Type B pancreatic cell (in vitro differentiated cells): ENCODE measurements at regions not wholly inside any gene's neighbourhood (a gene's known extent, or its start where the extent isn't known, plus 50 kb on each side); places are given as distances from the start of the nearest gene placed in this dataset.

Source experiments
- DNase-seq: peaks from one replicate; pipeline ENCODE4 v3.0.0; 2021; ENCODE audit warnings: mixed read lengths; ENCODE audit not compliant: unreplicated experiment; ENCODE audit errors: extremely low spot score
- H3K27ac Mint-ChIP-seq: 2 replicates; pipeline ENCODE4 v1.8.0; 2021; ENCODE audit warnings: mild to moderate bottlenecking, mixed read lengths
- H3K27me3 Mint-ChIP-seq: 2 replicates; pipeline ENCODE4 v1.8.0; 2021; ENCODE audit warnings: mixed read lengths
- H3K36me3 Mint-ChIP-seq: 2 replicates; pipeline ENCODE4 v1.8.0; 2021; ENCODE audit warnings: mixed read lengths
- H3K4me1 Mint-ChIP-seq: one replicate; pipeline ENCODE4 v1.8.0; 2021; ENCODE audit warnings: mixed read lengths; ENCODE audit not compliant: unreplicated experiment
- H3K4me3 Mint-ChIP-seq: 2 replicates; pipeline ENCODE4 v1.8.0; 2021; ENCODE audit warnings: mild to moderate bottlenecking, mixed read lengths
- H3K9me3 Mint-ChIP-seq: 2 replicates; pipeline ENCODE4 v1.8.0; 2021; ENCODE audit warnings: mixed read lengths
- CTCF ChIP-seq: fragments of 200-600 bp; sonication (generic); conservative IDR thresholded peaks from 2 replicates; pipeline ENCODE4 v1.5.0; 2021; ENCODE audit warnings: antibody characterized with exemption, mild to moderate bottlenecking

GRCh38 chr4:71184195-71184781, 154.5 kb upstream of the SLC4A4 start:
- Mint-ChIP-seq H3K4me3 (peak overlapping the region; percentile 63), H3K36me3 (no peaks in the 10 kb centered on the region), H3K4me1 (peaks cover 17% of the 10 kb centered on the region), H3K9me3 (no peaks in the 10 kb centered on the region), H3K27me3 (peaks cover 36% of the 10 kb centered on the region), H3K27ac (peak overlapping the region; percentile 25)
- TF ChIP-seq CTCF = peak; percentile 76
- DNase-seq = no peak

- Mint-ChIP-seq H3K4me1 (peaks cover 17% of the 10 kb centered on the region), H3K36me3 (no peaks in the 10 kb centered on the region)
- TF ChIP-seq CTCF = no peak
These were observed 153.8 kb upstream of the SLC4A4 start for GRCh38 chr4:71185037-71185436.

GRCh38 chr4:71186257-71186565, 152.6 kb upstream of the SLC4A4 start:
- Mint-ChIP-seq H3K4me3 (peak overlapping the region; percentile 93), H3K36me3 (no peaks in the 10 kb centered on the region), H3K4me1 (peaks cover 17% of the 10 kb centered on the region), H3K27ac (peak overlapping the region; percentile 84), H3K9me3 (no peaks in the 10 kb centered on the region), H3K27me3 (peaks cover 43% of the 10 kb centered on the region)
- peak; percentile 15 for TF ChIP-seq CTCF
- no peak for DNase-seq

More at GRCh38 chr4:71185037-71185436, 153.8 kb upstream of the SLC4A4 start:
- no peak overlapping the region for H3K27ac Mint-ChIP-seq
- no peak overlapping the region for H3K4me3 Mint-ChIP-seq
- H3K27me3 Mint-ChIP-seq = peaks cover 41% of the 10 kb centered on the region
- DNase-seq = no peak
- H3K9me3 Mint-ChIP-seq = no peaks in the 10 kb centered on the region

GRCh38 chr4:71186566-71187403, 152.0 kb upstream of the SLC4A4 start:
- no peaks in the 10 kb centered on the region for H3K9me3 Mint-ChIP-seq
- TF ChIP-seq CTCF = no peak
- H3K36me3 Mint-ChIP-seq = no peaks in the 10 kb centered on the region
- H3K27me3 Mint-ChIP-seq = peaks cover 46% of the 10 kb centered on the region
- H3K27ac Mint-ChIP-seq = peak overlapping the region; percentile 84
- DNase-seq = peak; percentile 72
- peaks cover 17% of the 10 kb centered on the region for H3K4me1 Mint-ChIP-seq
- peak overlapping the region; percentile 93 for H3K4me3 Mint-ChIP-seq

- H3K27me3 Mint-ChIP-seq = peaks cover 48% of the 10 kb centered on the region
- peak; percentile 71 for DNase-seq
- H3K9me3 Mint-ChIP-seq = no peaks in the 10 kb centered on the region
- peaks cover 17% of the 10 kb centered on the region for H3K4me1 Mint-ChIP-seq
- H3K27ac Mint-ChIP-seq = peak overlapping the region; percentile 62
- TF ChIP-seq CTCF = peak; percentile 49
- peak overlapping the region; percentile 89 for H3K4me3 Mint-ChIP-seq
- peaks cover 1% of the 10 kb centered on the region for H3K36me3 Mint-ChIP-seq
These were observed 151.2 kb upstream of the SLC4A4 start for GRCh38 chr4:71187404-71188155.
